Keratinocyte (primary cell): ENCODE measurements at regions not wholly inside any gene's neighbourhood (a gene's known extent, or its start where the extent isn't known, plus 50 kb on each side); places are given as distances from the start of the nearest gene placed in this dataset.

Experiments used
- DNase-seq: peaks from one replicate; pipeline ENCODE4 v3.0.0-alpha.2; 2011; ENCODE audit warnings: low read depth, missing footprints, low spot score
- FAIRE-seq: peaks from 2 replicates; lab custom pipeline; 2011; peaks lifted over from hg19 to GRCh38; lab: Jason Lieb, UNC
- H2AFZ ChIP-seq: 2 replicates; pipeline ENCODE4 v1.6.0; 2012; ENCODE audit warnings: low read length, control low read depth, inconsistent platforms; ENCODE audit not compliant: control insufficient read depth
- H3K27ac ChIP-seq: 2 replicates; pipeline ENCODE4 v1.5.1; 2011; ENCODE audit warnings: low read length; ENCODE audit not compliant: control insufficient read depth, insufficient read depth
- H3K27me3 ChIP-seq: 3 replicates; pipeline ENCODE4 v1.6.0; 2011; ENCODE audit warnings: low read length; ENCODE audit not compliant: control insufficient read depth, insufficient read depth; ENCODE audit errors: extremely low read depth
- H3K36me3 ChIP-seq, 2 experiments: 2 replicates in 1 of 2; 3 replicates in 1 of 2; pipeline ENCODE4 v1.5.1; 2011; ENCODE audit warnings: low read length in 2 of 2, mild to moderate bottlenecking in 1 of 2; ENCODE audit not compliant: control insufficient read depth in 2 of 2, insufficient read depth in 2 of 2; ENCODE audit errors: extremely low read depth in 1 of 2
- H3K4me1 ChIP-seq: 3 replicates; pipeline ENCODE4 v1.5.1; 2011; ENCODE audit warnings: low read length; ENCODE audit not compliant: control insufficient read depth, insufficient read depth; ENCODE audit errors: extremely low read depth
- H3K4me2 ChIP-seq: 3 replicates; pipeline ENCODE4 v1.6.0; 2011; ENCODE audit warnings: low read depth, low read length; ENCODE audit not compliant: control insufficient read depth, insufficient read depth; ENCODE audit errors: extremely low read depth
- H3K4me3 ChIP-seq, 3 experiments: fragments of 200-600 bp in 1 of 3; sonication (generic) in 1 of 3; 2 replicates in 2 of 3; 3 replicates in 1 of 3; pipeline ENCODE4 v1.5.1; 2011 to 2016; ENCODE audit warnings: low read length in 3 of 3, mild to moderate bottlenecking in 3 of 3, control low read depth in 2 of 3, inconsistent platforms in 1 of 3, low read depth in 1 of 3, mixed read lengths in 1 of 3, mixed run types in 1 of 3, moderate library complexity in 1 of 3; ENCODE audit not compliant: control insufficient read depth in 2 of 3, insufficient read depth in 2 of 3; ENCODE audit errors: extremely low read depth in 1 of 3
- H3K79me2 ChIP-seq: 2 replicates; pipeline ENCODE4 v1.6.0; 2012; ENCODE audit warnings: low read length; ENCODE audit not compliant: control insufficient read depth, insufficient read depth
- H3K9ac ChIP-seq: 3 replicates; pipeline ENCODE4 v1.6.0; 2011; ENCODE audit warnings: low read length; ENCODE audit not compliant: control insufficient read depth, insufficient read depth; ENCODE audit errors: extremely low read depth
- H3K9me1 ChIP-seq: 3 replicates; pipeline ENCODE4 v1.6.0; 2011; ENCODE audit warnings: low read length; ENCODE audit not compliant: control insufficient read depth, insufficient read depth; ENCODE audit errors: extremely low read depth
- H3K9me3 ChIP-seq: 2 replicates; pipeline ENCODE4 v1.5.1; 2012; ENCODE audit warnings: low read depth, low read length; ENCODE audit not compliant: control insufficient read depth
- H4K20me1 ChIP-seq: 3 replicates; pipeline ENCODE4 v1.6.0; 2011; ENCODE audit warnings: low read length; ENCODE audit not compliant: control insufficient read depth, insufficient read depth; ENCODE audit errors: extremely low read depth
- EZH2 ChIP-seq: IDR thresholded peaks from one replicate; pipeline ENCODE4 v1.6.1; 2012; ENCODE audit warnings: inconsistent platforms, mild to moderate bottlenecking, low read length, moderate library complexity
- dilution Hi-C: fragments of 300-500 bp; cut with MboI; formaldehyde crosslinking; loops from one replicate; pipeline ENCODE4 v1.7.0; 2020; ENCODE audit warnings: low sequenced_read_pairs; ENCODE audit not compliant: extremely low pct_ligation_motif_present
- TF ChIP-seq, protein P1 (sequence below), 3 experiments: IDR thresholded peaks in 1 of 3; conservative IDR thresholded peaks in 1 of 3; optimal IDR thresholded peaks in 1 of 3; 2 replicates in 2 of 3; 3 replicates in 1 of 3; pipeline versions ENCODE3 to v1.5.1; 2011; ENCODE audit warnings: low read length in 3 of 3, mild to moderate bottlenecking in 3 of 3, moderate library complexity in 2 of 3, control low read depth in 1 of 3, inconsistent platforms in 1 of 3; ENCODE audit not compliant: insufficient read depth in 2 of 3; ENCODE audit errors: extremely low read depth in 1 of 3

DNA sequence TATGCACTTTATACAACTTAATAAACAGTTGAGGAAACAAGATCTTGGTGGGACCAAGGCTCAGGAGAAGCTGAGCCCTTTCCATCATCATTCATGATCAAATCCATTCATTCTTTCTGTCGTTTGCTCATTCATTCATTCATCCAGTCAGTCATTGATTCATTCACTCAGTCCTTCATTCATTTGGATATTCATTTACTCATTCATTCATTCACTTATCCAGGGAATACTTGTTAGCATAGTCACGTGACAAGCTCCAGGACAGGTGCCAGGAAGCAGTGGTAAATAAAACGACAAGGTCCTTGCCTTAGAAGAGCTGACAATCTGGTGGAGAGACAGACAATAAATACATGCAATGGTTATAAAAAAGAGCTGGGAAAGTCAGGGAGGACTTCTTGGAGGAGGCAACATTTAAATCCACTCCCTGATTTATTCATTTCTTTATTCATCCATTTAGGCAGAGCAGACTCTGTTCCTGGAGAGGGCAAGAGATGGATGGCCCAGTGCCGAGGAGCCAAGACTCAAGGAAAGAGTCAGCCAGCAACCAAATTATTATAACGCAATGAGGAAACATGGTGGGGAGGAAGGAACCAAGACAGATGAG is 74.1 kb upstream of the CASZ1 start:
- no peak overlapping the region for H3K4me3 ChIP-seq
- H3K79me2 ChIP-seq = no peaks in the 10 kb centered on the region
- H3K27ac ChIP-seq = no peak overlapping the region
- no peak for DNase-seq
- no peaks in the 10 kb centered on the region for H4K20me1 ChIP-seq
- TF ChIP-seq EZH2 = no peak
- TF ChIP-seq, protein P1, sequence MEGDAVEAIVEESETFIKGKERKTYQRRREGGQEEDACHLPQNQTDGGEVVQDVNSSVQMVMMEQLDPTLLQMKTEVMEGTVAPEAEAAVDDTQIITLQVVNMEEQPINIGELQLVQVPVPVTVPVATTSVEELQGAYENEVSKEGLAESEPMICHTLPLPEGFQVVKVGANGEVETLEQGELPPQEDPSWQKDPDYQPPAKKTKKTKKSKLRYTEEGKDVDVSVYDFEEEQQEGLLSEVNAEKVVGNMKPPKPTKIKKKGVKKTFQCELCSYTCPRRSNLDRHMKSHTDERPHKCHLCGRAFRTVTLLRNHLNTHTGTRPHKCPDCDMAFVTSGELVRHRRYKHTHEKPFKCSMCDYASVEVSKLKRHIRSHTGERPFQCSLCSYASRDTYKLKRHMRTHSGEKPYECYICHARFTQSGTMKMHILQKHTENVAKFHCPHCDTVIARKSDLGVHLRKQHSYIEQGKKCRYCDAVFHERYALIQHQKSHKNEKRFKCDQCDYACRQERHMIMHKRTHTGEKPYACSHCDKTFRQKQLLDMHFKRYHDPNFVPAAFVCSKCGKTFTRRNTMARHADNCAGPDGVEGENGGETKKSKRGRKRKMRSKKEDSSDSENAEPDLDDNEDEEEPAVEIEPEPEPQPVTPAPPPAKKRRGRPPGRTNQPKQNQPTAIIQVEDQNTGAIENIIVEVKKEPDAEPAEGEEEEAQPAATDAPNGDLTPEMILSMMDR (optimal IDR thresholded peaks at IDR 0.05 in 1 of 3, IDR thresholded peaks at IDR 0.05 in 1 of 3, conservative IDR thresholded peaks at IDR 0.05 in 1 of 3; ENCODE audit: extremely low read depth in 1 of 3, insufficient read depth in 2 of 3, low read length in 3 of 3) = no peak
- H2AFZ ChIP-seq = no peak overlapping the region
- no peak overlapping the region for H3K9ac ChIP-seq
- no peaks in the 10 kb centered on the region for H3K4me1 ChIP-seq
- no peak for FAIRE-seq
- H3K36me3 ChIP-seq = no peaks in the 10 kb centered on the region
- no peaks in the 10 kb centered on the region for H3K27me3 ChIP-seq
- no peak overlapping the region for H3K4me2 ChIP-seq
- no peaks in the 10 kb centered on the region for H3K9me1 ChIP-seq
- dilution Hi-C loops = no loop called here
- H3K9me3 ChIP-seq = no peaks in the 10 kb centered on the region

DNA sequence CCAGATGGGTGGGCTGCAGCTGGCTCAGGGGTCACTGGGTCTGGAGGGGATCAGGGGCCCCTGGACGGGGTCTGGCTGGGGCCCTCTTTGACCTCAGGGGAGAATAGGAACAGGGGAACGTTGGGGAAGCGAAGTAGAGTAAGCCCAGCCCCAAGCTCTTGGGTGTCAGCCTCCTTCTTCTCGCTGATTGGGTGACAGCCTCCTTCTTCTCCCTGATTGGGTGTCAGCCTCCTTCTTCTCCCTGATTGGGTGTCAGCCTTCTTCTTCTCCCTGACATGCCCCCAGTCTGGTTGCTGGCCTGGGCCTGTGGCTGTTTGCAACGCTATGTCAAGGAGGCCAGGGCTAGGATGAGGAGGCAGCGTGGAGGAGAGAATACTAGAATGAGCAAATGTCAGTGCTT is 76.7 kb upstream of the CASZ1 start:
- no peaks in the 10 kb centered on the region for H4K20me1 ChIP-seq
- no peak for FAIRE-seq
- H3K79me2 ChIP-seq = no peaks in the 10 kb centered on the region
- H3K27me3 ChIP-seq = no peaks in the 10 kb centered on the region
- TF ChIP-seq, protein P1 (optimal IDR thresholded peaks at IDR 0.05 in 1 of 3, IDR thresholded peaks at IDR 0.05 in 1 of 3, conservative IDR thresholded peaks at IDR 0.05 in 1 of 3; ENCODE audit: extremely low read depth in 1 of 3, insufficient read depth in 2 of 3, low read length in 3 of 3) = no peak
- TF ChIP-seq EZH2 = no peak
- H3K9me3 ChIP-seq = no peaks in the 10 kb centered on the region
- H3K9ac ChIP-seq = no peak overlapping the region
- no peaks in the 10 kb centered on the region for H3K9me1 ChIP-seq
- no peak overlapping the region for H3K4me3 ChIP-seq
- H3K4me1 ChIP-seq = no peaks in the 10 kb centered on the region
- no peak overlapping the region for H3K4me2 ChIP-seq
- no peak for DNase-seq
- H3K36me3 ChIP-seq = no peaks in the 10 kb centered on the region
- H3K27ac ChIP-seq = no peak overlapping the region
- H2AFZ ChIP-seq = no peak overlapping the region
- dilution Hi-C loops = no loop called here
